Smooth muscle cell (in vitro differentiated cells): ENCODE measurements at regions not wholly inside any gene's neighbourhood (a gene's known extent, or its start where the extent isn't known, plus 50 kb on each side); places are given as distances from the start of the nearest gene placed in this dataset.
"Not testable (repeated sequence)": the region's sequence is repeated elsewhere in the genome, so short reads cannot be mapped to it uniquely, and the experiment has no call there.

ENCODE experiments used
- DNase-seq: peaks from one replicate; lab custom pipeline; 2025; ENCODE audit not compliant: unreplicated experiment; lab: John Stamatoyannopoulos, UW
- H2AFZ ChIP-seq: fragments of 200-600 bp; sonication (generic); 2 replicates; pipeline ENCODE4 v1.6.0; 2016; ENCODE audit warnings: antibody characterized with exemption, low read depth, mild to moderate bottlenecking
- H3F3A ChIP-seq: fragments of 200-600 bp; sonication (generic); 2 replicates; pipeline ENCODE4 v1.6.0; 2017; ENCODE audit warnings: antibody characterized with exemption, low read depth
- H3K27ac ChIP-seq: fragments of 200-600 bp; sonication (generic); 2 replicates; pipeline ENCODE4 v1.5.1; 2016; ENCODE audit warnings: low read depth, mild to moderate bottlenecking
- H3K27me3 ChIP-seq: fragments of 200-600 bp; sonication (generic); 2 replicates; pipeline ENCODE4 v1.6.1; 2016; ENCODE audit warnings: low read depth, mild to moderate bottlenecking
- H3K36me3 ChIP-seq: fragments of 200-600 bp; sonication (generic); 2 replicates; pipeline ENCODE4 v1.5.1; 2016; ENCODE audit warnings: low read depth
- H3K4me1 ChIP-seq: fragments of 200-600 bp; sonication (generic); 2 replicates; pipeline ENCODE4 v1.5.1; 2016; ENCODE audit warnings: low read depth
- H3K4me2 ChIP-seq: fragments of 200-600 bp; sonication (generic); 2 replicates; pipeline ENCODE4 v1.6.0; 2016; ENCODE audit warnings: mild to moderate bottlenecking
- H3K4me3 ChIP-seq: fragments of 200-600 bp; sonication (generic); 2 replicates; pipeline ENCODE4 v1.5.1; 2016; ENCODE audit warnings: mild to moderate bottlenecking
- H3K79me2 ChIP-seq: fragments of 200-600 bp; sonication (generic); 2 replicates; pipeline ENCODE4 v1.6.0; 2016; ENCODE audit warnings: low read depth, mild to moderate bottlenecking
- H3K9ac ChIP-seq: fragments of 200-600 bp; sonication (generic); 2 replicates; pipeline ENCODE4 v1.6.0; 2016; ENCODE audit warnings: low read depth
- H3K9me3 ChIP-seq: fragments of 200-600 bp; sonication (generic); replicated peaks from 2 replicates; pipeline ENCODE4 v1.5.1; 2016; ENCODE audit warnings: low read depth
- H4K20me1 ChIP-seq: fragments of 200-600 bp; sonication (generic); 2 replicates; pipeline ENCODE4 v1.6.0; 2016; ENCODE audit warnings: low read depth
- WGBS: methylation state at CpG from one replicate; pipeline ENCODE4 v1.1.7; 2016; ENCODE audit warnings: low lambda C conversion rate; 5-methylcytosine and 5-hydroxymethylcytosine counted together

GRCh38 chr15:20244792-20245191 lies 296.8 kb downstream of the GOLGA6L6 start:
- H3K4me2 ChIP-seq, H3K27ac ChIP-seq, H3K4me3 ChIP-seq, H3K36me3 ChIP-seq, H3K9ac ChIP-seq, H3K4me1 ChIP-seq, H3K79me2 ChIP-seq, H2AFZ ChIP-seq, DNase-seq, H3K27me3 ChIP-seq, H3F3A ChIP-seq, H4K20me1 ChIP-seq: not testable (repeated sequence)
- 82% methylated on average over 17 of the region's 17 CpGs for WGBS
- H3K9me3 ChIP-seq = peaks cover 36% of the 10 kb centered on the region

DNA sequence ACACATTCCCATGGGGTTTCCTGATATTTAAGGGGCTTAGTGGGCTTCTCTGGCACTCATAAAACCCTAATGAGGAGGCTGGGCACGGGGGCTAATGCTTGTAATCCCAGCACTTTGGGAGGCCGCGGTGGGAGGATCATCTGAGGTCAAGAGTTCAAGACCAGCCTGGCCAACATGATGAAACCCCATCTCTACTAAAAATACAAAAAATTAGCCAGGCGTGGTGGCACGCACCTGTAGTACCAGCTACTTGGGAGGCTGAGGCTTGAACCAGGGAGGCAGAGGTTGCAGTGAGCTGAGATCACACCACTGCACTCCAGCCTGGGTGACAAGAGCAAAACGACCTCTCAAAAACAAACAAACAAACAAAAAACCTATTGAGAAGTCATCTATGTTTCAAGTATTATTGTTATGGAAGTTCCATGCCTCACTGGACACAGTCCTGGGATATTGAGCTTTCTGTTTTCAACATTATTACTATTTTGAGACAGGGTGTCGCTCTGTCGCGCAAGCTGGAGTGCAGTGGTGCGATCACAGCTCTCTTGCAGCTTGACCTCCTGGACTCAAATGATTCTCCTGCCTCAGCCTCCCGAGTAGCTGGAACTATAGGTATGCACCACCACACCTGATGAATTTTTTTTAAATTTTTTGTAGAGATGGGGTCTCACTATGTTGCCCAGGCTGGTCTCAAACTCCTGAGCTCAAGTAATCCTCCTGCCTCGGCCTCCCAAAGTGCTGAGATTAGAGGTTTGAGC lies 297.9 kb downstream of the GOLGA6L6 start:
- peaks cover 37% of the 10 kb centered on the region for H3K9me3 ChIP-seq
- not testable (repeated sequence) for H4K20me1 ChIP-seq, H3K4me1 ChIP-seq, H3K36me3 ChIP-seq, H3K27ac ChIP-seq, H3K27me3 ChIP-seq, H2AFZ ChIP-seq, H3K9ac ChIP-seq, DNase-seq, H3K4me3 ChIP-seq, H3K79me2 ChIP-seq, H3F3A ChIP-seq, H3K4me2 ChIP-seq
- WGBS = 62% methylated on average over 12 of the region's 12 CpGs

GRCh38 chr15:20240366-20240917 lies 301.2 kb downstream of the GOLGA6L6 start:
- WGBS = 75% methylated on average over 14 of the region's 14 CpGs
- H3K9ac ChIP-seq, H3K4me3 ChIP-seq, H4K20me1 ChIP-seq, H3K4me2 ChIP-seq, H3K4me1 ChIP-seq, H3K79me2 ChIP-seq, H3F3A ChIP-seq, H3K27me3 ChIP-seq, H3K36me3 ChIP-seq, H3K27ac ChIP-seq, H2AFZ ChIP-seq, DNase-seq: not testable (repeated sequence)
- H3K9me3 ChIP-seq = peaks cover 51% of the 10 kb centered on the region

DNA sequence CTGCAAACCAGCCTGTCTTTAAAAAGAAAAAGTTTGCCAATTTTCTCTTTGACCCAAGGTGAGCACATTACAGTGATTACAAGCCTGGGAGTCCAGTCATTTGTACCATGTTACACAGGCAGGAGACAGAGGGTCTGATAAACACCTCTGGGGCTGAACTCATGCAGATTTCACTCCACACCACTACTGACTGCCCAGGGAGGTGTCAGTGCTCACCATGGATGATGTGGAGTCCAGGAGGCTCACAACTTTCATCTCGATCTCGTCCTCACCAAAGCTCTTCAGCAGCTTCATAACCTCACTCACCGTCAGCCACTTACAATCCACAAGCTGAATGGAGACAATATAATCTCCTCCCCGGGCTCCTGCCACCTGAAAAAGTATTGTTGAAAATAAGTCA lies 302.4 kb downstream of the GOLGA6L6 start:
- H3K36me3 ChIP-seq, H3K9ac ChIP-seq, H3K27ac ChIP-seq, H3K4me3 ChIP-seq, DNase-seq, H3F3A ChIP-seq, H3K4me2 ChIP-seq, H2AFZ ChIP-seq, H4K20me1 ChIP-seq, H3K4me1 ChIP-seq, H3K79me2 ChIP-seq, H3K27me3 ChIP-seq: not testable (repeated sequence)
- WGBS = 74% methylated on average over 4 of the region's 4 CpGs
- H3K9me3 ChIP-seq = peaks cover 49% of the 10 kb centered on the region

GRCh38 chr15:20237256-20238020 lies 304.2 kb downstream of the GOLGA6L6 start:
- not testable (repeated sequence) for H3K27ac ChIP-seq, H3K4me2 ChIP-seq, H3K4me1 ChIP-seq, H3K27me3 ChIP-seq, H3K4me3 ChIP-seq, H3K79me2 ChIP-seq, DNase-seq, H4K20me1 ChIP-seq, H2AFZ ChIP-seq, H3K9ac ChIP-seq, H3F3A ChIP-seq, H3K36me3 ChIP-seq
- H3K9me3 ChIP-seq = peaks cover 48% of the 10 kb centered on the region
- 71% methylated on average over 13 of the region's 13 CpGs for WGBS

DNA sequence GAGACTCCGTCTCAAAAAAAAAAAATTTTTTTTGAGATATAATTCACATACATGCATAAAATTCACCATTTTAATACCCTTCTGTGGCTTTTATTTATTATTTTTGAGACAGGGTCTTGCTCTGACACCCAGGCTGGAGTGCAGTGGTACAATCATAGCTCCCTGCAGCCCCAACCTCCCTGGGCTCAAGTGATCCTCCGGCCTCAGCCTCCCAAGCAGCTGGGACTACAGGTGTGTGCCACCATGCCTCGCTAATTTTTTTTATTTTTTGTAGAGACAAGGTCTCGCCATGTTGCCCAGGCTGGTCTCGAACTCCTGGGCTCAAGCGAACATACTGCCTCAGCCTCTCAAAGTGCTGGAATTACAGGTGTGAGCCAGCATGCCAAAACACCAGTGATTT lies 305.9 kb downstream of the GOLGA6L6 start:
- not testable (repeated sequence) for H3K27ac ChIP-seq, H4K20me1 ChIP-seq, H3K4me3 ChIP-seq, H2AFZ ChIP-seq, H3K4me2 ChIP-seq, H3K36me3 ChIP-seq, H3F3A ChIP-seq, H3K79me2 ChIP-seq, H3K27me3 ChIP-seq, H3K9ac ChIP-seq, H3K4me1 ChIP-seq, DNase-seq
- WGBS = 68% methylated on average over 6 of the region's 6 CpGs
- peaks cover 51% of the 10 kb centered on the region for H3K9me3 ChIP-seq

GRCh38 chr15:20234006-20234540 lies 307.5 kb downstream of the GOLGA6L6 start:
- not testable (repeated sequence) for H3K4me3 ChIP-seq, H3K27ac ChIP-seq, H3K4me2 ChIP-seq, H4K20me1 ChIP-seq, H3K4me1 ChIP-seq, H3F3A ChIP-seq, H3K27me3 ChIP-seq, H3K36me3 ChIP-seq, H2AFZ ChIP-seq, H3K9ac ChIP-seq, H3K79me2 ChIP-seq, DNase-seq
- H3K9me3 ChIP-seq = peaks cover 45% of the 10 kb centered on the region
- WGBS = 71% methylated on average over 12 of the region's 12 CpGs

DNA sequence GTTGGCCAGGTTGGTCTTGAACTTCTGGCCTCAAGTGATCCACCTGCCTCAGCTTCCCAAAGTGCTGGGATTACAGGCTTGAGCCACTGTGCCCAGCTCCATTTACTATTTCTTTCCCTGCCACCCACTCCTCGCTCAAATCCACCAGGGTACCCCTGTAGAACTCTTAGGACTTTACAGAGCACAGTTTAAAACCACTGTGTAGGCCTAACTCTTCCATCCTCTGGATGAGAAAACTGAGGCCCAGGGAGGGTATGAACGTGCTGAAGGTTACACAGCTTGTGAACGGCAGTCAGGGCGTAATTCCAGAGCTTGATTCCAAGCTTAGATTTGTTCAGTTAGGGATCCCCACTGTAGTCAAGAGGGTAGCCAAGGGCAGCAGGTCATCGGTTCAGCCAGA lies 309.1 kb downstream of the GOLGA6L6 start:
- not testable (repeated sequence) for H3K4me2 ChIP-seq, H3K36me3 ChIP-seq, H3K4me3 ChIP-seq, H2AFZ ChIP-seq, H3K27me3 ChIP-seq, H3K79me2 ChIP-seq, H3K4me1 ChIP-seq, H3F3A ChIP-seq, H3K27ac ChIP-seq, H3K9ac ChIP-seq, H4K20me1 ChIP-seq, DNase-seq
- H3K9me3 ChIP-seq = peaks cover 29% of the 10 kb centered on the region
- 60% methylated on average over 5 of the region's 5 CpGs for WGBS
